ENCODE measurements at regions not wholly inside any gene's neighbourhood (a gene's known extent, or its start where the extent isn't known, plus 50 kb on each side); places are given as distances from the start of the nearest gene placed in this dataset.

- peaks cover 4% of the 10 kb centered on the region for H3K4me1 ChIP-seq (ENCODE audit: insufficient read depth, poor library complexity, severe bottlenecking)
- H3K36me3 ChIP-seq (ENCODE audit: low read depth): no peaks in the 10 kb centered on the region
- no peak for ATAC-seq (ENCODE audit: low read depth)
- no peak for DNase-seq (ENCODE audit: low spot score)
- no peaks in the 10 kb centered on the region for H3K9me3 ChIP-seq (ENCODE audit: severe bottlenecking)
- no peak for TF ChIP-seq CTCF (IDR thresholded peaks at IDR 0.05; ENCODE audit: poor library complexity, severe bottlenecking)
- no peak overlapping the region for H3K4me3 ChIP-seq (ENCODE audit: severe bottlenecking)
- no peak overlapping the region for H3K27ac ChIP-seq (ENCODE audit: poor library complexity, severe bottlenecking)
- no peaks in the 10 kb centered on the region for H3K27me3 ChIP-seq (ENCODE audit: insufficient read depth, poor library complexity, severe bottlenecking)
Measured at GRCh38 chrX:45731448-45731847, 530.8 kb upstream of the DIPK2B start.

GRCh38 chrX:45727761-45728160 is 527.1 kb upstream of the DIPK2B start:
- no peak for DNase-seq (ENCODE audit: low spot score)
- Histone ChIP-seq H3K4me1 (ENCODE audit: insufficient read depth, poor library complexity, severe bottlenecking) (no peaks in the 10 kb centered on the region), H3K36me3 (ENCODE audit: low read depth) (no peaks in the 10 kb centered on the region), H3K4me3 (ENCODE audit: severe bottlenecking) (no peak overlapping the region), H3K9me3 (ENCODE audit: severe bottlenecking) (no peaks in the 10 kb centered on the region), H3K27me3 (ENCODE audit: insufficient read depth, poor library complexity, severe bottlenecking) (no peaks in the 10 kb centered on the region), H3K27ac (ENCODE audit: poor library complexity, severe bottlenecking) (no peak overlapping the region)
- no peak for ATAC-seq (ENCODE audit: low read depth)
- no peak for TF ChIP-seq CTCF (IDR thresholded peaks at IDR 0.05; ENCODE audit: poor library complexity, severe bottlenecking)

GRCh38 chrX:45722471-45722870 is 521.8 kb upstream of the DIPK2B start:
- H3K36me3 ChIP-seq (ENCODE audit: low read depth): no peaks in the 10 kb centered on the region
- no peak for TF ChIP-seq CTCF (IDR thresholded peaks at IDR 0.05; ENCODE audit: poor library complexity, severe bottlenecking)
- ATAC-seq (ENCODE audit: low read depth) (peak; percentile 38; the same call in 1 of the 3 replicates), DNase-seq (ENCODE audit: low spot score) (no peak)
- peak overlapping the region; percentile 61 for H3K27ac ChIP-seq (ENCODE audit: poor library complexity, severe bottlenecking)
- H3K27me3 ChIP-seq (ENCODE audit: insufficient read depth, poor library complexity, severe bottlenecking): no peaks in the 10 kb centered on the region
- H3K9me3 ChIP-seq (ENCODE audit: severe bottlenecking): no peaks in the 10 kb centered on the region
- no peak overlapping the region for H3K4me3 ChIP-seq (ENCODE audit: severe bottlenecking)
- no peaks in the 10 kb centered on the region for H3K4me1 ChIP-seq (ENCODE audit: insufficient read depth, poor library complexity, severe bottlenecking)

GRCh38 chrX:45719751-45720501 is 519.2 kb upstream of the DIPK2B start:
- peaks cover 3% of the 10 kb centered on the region for H3K4me1 ChIP-seq (ENCODE audit: insufficient read depth, poor library complexity, severe bottlenecking)
- no peak for ATAC-seq (ENCODE audit: low read depth)
- no peaks in the 10 kb centered on the region for H3K27me3 ChIP-seq (ENCODE audit: insufficient read depth, poor library complexity, severe bottlenecking)
- no peaks in the 10 kb centered on the region for H3K9me3 ChIP-seq (ENCODE audit: severe bottlenecking)
- H3K4me3 ChIP-seq (ENCODE audit: severe bottlenecking): no peak overlapping the region
- no peak for DNase-seq (ENCODE audit: low spot score)
- no peak for TF ChIP-seq CTCF (IDR thresholded peaks at IDR 0.05; ENCODE audit: poor library complexity, severe bottlenecking)
- no peak overlapping the region for H3K27ac ChIP-seq (ENCODE audit: poor library complexity, severe bottlenecking)
- H3K36me3 ChIP-seq (ENCODE audit: low read depth): no peaks in the 10 kb centered on the region

GRCh38 chrX:45718676-45719075 is 518.0 kb upstream of the DIPK2B start:
- no peak for TF ChIP-seq CTCF (IDR thresholded peaks at IDR 0.05; ENCODE audit: poor library complexity, severe bottlenecking)
- Histone ChIP-seq H3K9me3 (ENCODE audit: severe bottlenecking) (no peaks in the 10 kb centered on the region), H3K4me1 (ENCODE audit: insufficient read depth, poor library complexity, severe bottlenecking) (peaks cover 8% of the 10 kb centered on the region)

More at GRCh38 chrX:45718676-45719075, 518.0 kb upstream of the DIPK2B start:
- H3K36me3 ChIP-seq (ENCODE audit: low read depth): no peaks in the 10 kb centered on the region
- H3K27ac ChIP-seq (ENCODE audit: poor library complexity, severe bottlenecking): no peak overlapping the region
- no peak overlapping the region for H3K4me3 ChIP-seq (ENCODE audit: severe bottlenecking)
- H3K27me3 ChIP-seq (ENCODE audit: insufficient read depth, poor library complexity, severe bottlenecking): no peaks in the 10 kb centered on the region
- no peak for DNase-seq (ENCODE audit: low spot score)
- no peak for ATAC-seq (ENCODE audit: low read depth)

All from RWPE2 (cell line).